HTR-8/SVneo (cell line): ENCODE measurements at regions not wholly inside any gene's neighbourhood (a gene's known extent, or its start where the extent isn't known, plus 50 kb on each side); places are given as distances from the start of the nearest gene placed in this dataset.

Source experiments
- DNase-seq: peaks from one replicate; pipeline ENCODE4 v3.0.0; 2011; ENCODE audit warnings: low spot score, mixed read lengths; ENCODE audit not compliant: insufficient read length
- FAIRE-seq: peaks from 2 replicates; lab custom pipeline; 2011; peaks lifted over from hg19 to GRCh38; lab: Jason Lieb, UNC

GRCh38 chr1:232398823-232399222 lies 231.1 kb downstream of the SIPA1L2 start:
- no peak for DNase-seq
- FAIRE-seq, result no peak

- FAIRE-seq (no peak), DNase-seq (no peak)
Measured at GRCh38 chr1:232393444-232394146, 236.3 kb downstream of the SIPA1L2 start.

- DNase-seq (peak; percentile 26), FAIRE-seq (no peak)
Measured at GRCh38 chr1:232393010-232393409, 236.9 kb downstream of the SIPA1L2 start.

GRCh38 chr1:232390590-232390989 lies 239.3 kb downstream of the SIPA1L2 start:
- FAIRE-seq (no peak), DNase-seq (no peak)

- no peak for DNase-seq
- no peak for FAIRE-seq
Measured at GRCh38 chr1:232389744-232390143, 240.2 kb downstream of the SIPA1L2 start.

- DNase-seq (no peak), FAIRE-seq (no peak)
Measured at GRCh38 chr1:232388363-232388762, 241.6 kb downstream of the SIPA1L2 start.

- no peak for FAIRE-seq
- no peak for DNase-seq
Measured at GRCh38 chr1:232386721-232387510, 243.0 kb downstream of the SIPA1L2 start.

- FAIRE-seq, result no peak
Measured at GRCh38 chr1:232386294-232386693, 243.6 kb downstream of the SIPA1L2 start.

GRCh38 chr1:232385221-232385620 lies 244.7 kb downstream of the SIPA1L2 start:
- FAIRE-seq (peak; percentile 63), DNase-seq (peak; percentile 60)

More at GRCh38 chr1:232386294-232386693, 243.6 kb downstream of the SIPA1L2 start:
- no peak for DNase-seq

- no peak for FAIRE-seq
- no peak for DNase-seq
Measured at GRCh38 chr1:232384171-232384883, 245.6 kb downstream of the SIPA1L2 start.

- no peak for DNase-seq
- FAIRE-seq, result no peak
Measured at GRCh38 chr1:232383455-232384123, 246.3 kb downstream of the SIPA1L2 start.

- FAIRE-seq (no peak), DNase-seq (no peak)
Measured at GRCh38 chr1:232382671-232383070, 247.3 kb downstream of the SIPA1L2 start.

GRCh38 chr1:232381394-232382100 lies 248.4 kb downstream of the SIPA1L2 start:
- no peak for DNase-seq
- no peak for FAIRE-seq

- FAIRE-seq (no peak), DNase-seq (no peak)
Measured at GRCh38 chr1:232380596-232380995, 249.3 kb downstream of the SIPA1L2 start.

GRCh38 chr1:232380131-232380530 lies 249.8 kb downstream of the SIPA1L2 start:
- no peak for FAIRE-seq

GRCh38 chr1:232379063-232379434 lies 250.9 kb downstream of the SIPA1L2 start:
- FAIRE-seq (no peak), DNase-seq (no peak)

More at GRCh38 chr1:232380131-232380530, 249.8 kb downstream of the SIPA1L2 start:
- DNase-seq, result no peak

GRCh38 chr1:232378266-232379062 lies 251.5 kb downstream of the SIPA1L2 start:
- FAIRE-seq (no peak), DNase-seq (no peak)

- FAIRE-seq, result no peak
Measured at GRCh38 chr1:232377494-232377770, 252.5 kb downstream of the SIPA1L2 start.

More at GRCh38 chr1:232377494-232377770, 252.5 kb downstream of the SIPA1L2 start:
- DNase-seq, result peak; percentile 29
